Stimulated activated CD4-positive, alpha-beta T cell treated with anti-CD3 and anti-CD28 coated beads, Interleukin-2, amount 100 ng/mL, for 4 hours (primary cell): ENCODE measurements at regions not wholly inside any gene's neighbourhood (a gene's known extent, or its start where the extent isn't known, plus 50 kb on each side); places are given as distances from the start of the nearest gene placed in this dataset.
"Not testable (repeated sequence)": the region's sequence is repeated elsewhere in the genome, so short reads cannot be mapped to it uniquely, and the experiment has no call there.

Experiments
- DNase-seq: peaks from one replicate; pipeline ENCODE4 v3.0.0-alpha.2; 2020; ENCODE audit warnings: low read depth

DNA sequence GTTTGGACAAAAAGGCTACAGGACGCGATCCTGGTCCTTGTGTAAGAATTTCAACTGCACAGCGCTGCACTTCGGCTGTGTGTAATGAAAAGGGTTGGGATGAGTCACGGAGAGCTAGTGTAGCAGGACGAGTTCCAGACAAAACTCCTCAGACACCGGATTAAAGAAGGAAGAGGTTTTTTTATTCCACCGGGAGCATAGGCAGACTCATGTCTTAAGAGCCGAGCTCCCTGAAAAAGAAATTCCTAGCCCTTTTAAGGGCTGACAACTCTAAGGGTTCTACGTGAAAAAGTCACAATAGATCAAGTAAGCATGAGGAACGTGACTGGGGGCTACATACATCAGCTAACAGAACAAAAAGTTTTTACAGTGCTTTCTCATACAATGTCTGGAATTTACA is 54.8 kb upstream of the FAM90A1 start:
- DNase-seq = not testable (repeated sequence)

DNA sequence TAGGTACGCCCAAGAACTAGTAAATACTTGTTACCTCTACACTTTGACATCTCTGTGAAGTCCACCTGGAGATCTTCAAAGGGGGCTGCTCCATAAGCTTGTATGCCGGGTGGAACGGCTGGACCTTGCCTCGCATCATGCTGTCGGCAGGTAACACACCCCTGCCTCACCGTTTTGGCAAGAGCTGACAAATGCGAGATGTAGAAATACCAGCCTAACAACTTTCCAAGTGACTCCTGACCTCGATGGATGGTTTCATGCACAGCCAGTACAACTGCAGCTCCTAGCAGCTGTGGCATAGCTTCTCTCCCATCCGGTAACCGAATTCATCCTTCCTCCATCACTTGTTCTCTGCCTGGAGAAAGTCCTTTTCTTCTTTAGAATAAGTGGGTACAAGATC is 58.3 kb upstream of the FAM90A1 start:
- not testable (repeated sequence) for DNase-seq

DNA sequence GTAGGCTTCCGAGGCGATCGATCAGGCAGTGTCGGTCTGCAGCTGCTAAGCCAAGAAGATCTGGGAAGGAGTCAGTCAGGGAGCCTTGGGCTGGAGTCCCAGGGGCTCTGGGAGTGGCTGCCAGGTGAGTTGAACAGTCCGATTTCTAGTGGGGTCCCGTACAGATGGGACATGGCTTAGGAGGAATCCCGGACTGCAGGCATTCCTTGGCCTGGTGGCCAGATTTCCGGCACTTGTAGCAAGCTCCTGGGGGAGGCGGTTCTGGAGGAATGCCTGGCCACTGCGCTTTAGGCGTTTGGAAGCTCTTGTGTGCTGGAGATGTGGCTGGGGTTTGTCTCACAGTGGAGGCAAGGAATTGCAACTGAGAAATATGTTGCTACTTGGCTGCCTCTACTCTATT is 64.3 kb upstream of the FAM90A1 start:
- not testable (repeated sequence) for DNase-seq

DNA sequence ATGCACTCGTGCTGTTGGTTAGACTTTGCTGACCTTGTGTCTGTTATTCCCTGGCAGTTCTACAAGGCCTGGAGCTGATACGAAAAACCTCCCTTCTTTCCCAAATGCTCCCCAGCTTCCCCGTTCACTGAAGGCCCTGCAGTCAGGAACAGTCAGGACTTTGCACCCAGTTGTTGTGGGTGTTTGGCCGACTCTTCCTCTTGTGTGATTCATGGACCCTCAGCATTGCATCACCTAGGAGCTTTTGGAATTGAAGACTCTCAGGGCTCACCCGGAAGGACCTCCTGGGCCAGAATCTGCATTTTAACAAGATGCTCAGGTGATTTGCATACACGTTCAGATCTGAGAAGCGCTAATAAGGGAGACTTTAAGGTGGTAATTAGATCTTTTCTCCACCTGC is 67.2 kb upstream of the FAM90A1 start:
- DNase-seq = not testable (repeated sequence)

DNA sequence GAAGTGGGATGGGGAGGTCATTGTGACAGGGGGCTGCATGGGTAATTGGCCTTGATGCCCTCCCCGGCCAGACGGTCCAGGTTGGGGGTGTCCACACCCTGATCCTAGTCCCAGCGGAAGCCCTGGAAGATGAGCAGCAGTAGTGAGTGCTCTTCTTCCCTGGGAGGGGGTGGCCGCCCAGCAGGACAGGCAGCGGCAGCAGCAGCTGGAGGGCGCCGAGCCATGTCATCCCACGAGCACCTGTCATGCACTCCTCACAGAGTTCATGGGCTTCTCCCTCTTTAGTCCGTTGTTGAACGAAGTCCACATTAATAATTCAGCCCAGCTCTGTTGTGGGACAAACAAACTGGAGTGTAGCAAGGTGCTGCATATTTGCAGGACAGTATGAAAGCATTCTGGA is 81.2 kb upstream of the FAM90A1 start:
- DNase-seq = not testable (repeated sequence)

DNA sequence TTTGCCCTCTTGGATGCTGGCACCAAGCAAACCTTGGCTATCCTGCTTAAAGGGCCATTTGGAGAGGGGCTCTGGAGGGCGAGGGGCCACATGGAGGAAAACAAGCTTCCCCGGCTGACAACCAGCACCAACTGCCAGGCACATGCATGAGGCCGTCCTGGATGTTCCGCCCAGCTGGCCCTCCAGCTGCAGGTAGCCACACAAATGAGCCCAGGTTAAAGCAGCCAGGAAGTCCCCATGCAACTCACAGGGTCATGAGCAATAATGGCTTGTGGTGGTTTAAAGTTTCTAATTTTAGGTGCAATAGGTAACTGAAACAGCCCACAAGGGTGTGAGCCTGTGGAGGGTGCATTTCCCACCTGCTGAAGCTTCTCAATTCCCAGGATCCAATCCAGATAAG is 88.6 kb upstream of the FAM90A1 start:
- DNase-seq = not testable (repeated sequence)

DNA sequence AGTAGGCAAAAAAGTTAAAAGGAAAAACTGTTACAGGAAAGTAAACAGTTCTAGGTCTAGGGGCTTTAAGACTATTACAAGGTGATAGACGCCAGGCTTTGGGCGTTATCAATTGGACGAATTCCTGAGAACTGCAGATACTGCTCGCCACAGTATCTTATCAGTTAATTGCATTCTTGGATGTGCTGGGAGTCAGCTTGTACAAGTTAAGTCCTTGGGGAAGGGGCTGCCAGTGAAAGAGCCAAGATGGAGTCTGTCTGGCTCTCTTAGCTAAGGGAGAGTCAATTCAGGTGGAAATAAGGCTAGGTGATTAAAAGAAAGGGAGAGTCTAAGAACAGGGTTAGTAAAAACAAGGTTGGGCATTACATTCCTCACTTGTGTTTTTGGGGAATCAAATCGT is 90.3 kb upstream of the FAM90A1 start:
- DNase-seq = not testable (repeated sequence)

DNA sequence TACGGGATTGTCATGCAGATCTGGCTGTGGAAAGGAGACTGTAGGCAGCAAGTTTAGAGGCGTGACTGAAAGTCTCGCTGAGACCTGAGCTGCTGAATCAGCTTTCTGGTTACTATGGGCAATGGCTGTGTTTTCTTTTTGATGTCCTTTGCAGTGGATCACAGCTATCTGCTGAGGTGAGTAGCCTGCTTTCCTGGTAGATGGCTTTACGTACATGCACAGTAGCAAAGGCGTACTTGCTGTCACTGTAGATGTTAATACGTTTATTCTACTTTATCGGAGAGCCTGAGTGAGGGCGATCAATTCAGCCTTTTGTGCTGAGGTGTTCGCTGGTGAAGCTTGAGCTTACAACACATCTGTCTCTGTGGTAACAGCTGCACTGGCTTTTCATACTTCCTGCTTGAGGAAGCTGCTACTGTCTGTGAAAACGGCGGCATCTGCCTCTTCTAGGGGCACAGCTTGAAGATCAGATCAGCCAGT is 92.9 kb upstream of the FAM90A1 start:
- DNase-seq = not testable (repeated sequence)

DNA sequence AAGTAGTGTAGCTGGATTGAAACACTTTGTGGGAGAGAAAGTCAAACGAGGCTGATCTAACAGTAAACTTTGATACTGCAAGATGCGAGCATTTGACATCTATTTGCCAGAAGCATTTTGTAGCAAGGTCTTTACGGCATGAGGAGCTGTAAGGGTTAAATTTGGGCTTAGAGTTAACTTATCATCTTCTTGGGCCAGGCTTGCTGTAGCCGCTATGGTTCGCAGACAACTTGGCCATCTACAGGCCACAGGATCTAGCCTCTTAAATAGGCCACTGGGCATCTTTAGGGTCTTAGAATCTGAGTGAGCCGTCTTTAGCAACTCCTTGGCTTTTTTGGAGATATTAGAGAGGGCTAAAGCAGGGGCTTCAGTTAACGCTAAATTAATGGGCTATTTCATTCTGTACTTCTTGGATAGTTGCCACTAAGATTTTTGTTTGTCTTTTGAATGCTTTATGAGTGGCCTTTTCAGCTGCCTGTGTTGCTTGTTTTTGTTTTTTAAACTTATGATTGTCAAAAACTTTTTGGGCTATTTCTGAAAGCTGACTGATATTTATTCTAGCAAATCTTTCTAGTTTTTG is 93.5 kb upstream of the FAM90A1 start:
- not testable (repeated sequence) for DNase-seq

DNA sequence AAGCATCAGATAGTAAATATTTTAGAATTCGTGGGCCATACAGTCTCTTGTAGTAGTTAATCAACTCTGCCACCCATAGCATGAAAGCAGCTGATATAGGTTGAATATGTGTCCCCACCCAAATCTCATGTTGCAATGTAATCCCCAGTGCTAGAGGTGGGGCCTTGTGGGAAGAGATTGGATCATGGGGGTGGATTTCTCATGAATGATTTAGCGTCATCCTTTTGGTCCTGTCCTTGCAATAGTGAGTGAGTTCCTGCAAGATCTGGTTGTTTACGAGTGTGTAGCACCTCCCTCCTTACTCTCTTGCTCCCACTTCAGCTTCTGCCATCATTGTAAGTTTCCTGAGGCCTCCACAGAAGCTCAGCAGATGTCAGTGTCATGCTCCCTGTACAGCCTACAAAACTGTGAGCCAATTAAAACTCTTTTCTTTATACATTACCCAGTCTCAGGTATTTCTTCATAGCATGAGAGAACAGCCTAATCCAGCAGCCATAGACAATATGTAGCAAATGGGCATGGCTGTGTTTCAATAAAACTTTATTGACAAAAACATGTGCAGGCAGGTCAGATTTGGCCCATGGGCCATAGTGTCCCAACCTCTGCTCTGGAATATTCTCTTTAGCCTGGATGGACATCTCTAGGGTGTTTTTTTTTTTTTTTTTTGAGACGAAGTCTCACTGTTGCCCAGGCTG is 97.9 kb upstream of the FAM90A1 start:
- not testable (repeated sequence) for DNase-seq

DNA sequence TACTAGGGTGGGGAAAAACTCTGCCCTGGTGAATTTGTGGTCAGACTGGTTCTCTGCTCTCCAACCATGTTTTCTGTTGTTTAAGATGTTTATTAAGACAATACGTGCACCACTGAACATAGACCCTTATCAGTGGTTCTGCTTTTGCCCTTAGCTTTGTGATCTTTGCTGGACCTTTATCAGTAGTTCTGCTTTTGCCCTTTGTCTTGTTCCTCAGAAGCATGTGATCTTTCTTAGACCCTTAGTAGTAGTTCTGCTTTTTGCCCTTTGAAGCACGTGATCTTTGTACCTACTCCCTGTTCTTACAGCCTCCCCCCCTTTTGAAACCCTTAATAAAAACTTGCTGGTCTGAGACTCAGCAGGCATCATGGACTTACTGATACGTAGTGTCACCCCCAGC is 101.4 kb upstream of the FAM90A1 start:
- not testable (repeated sequence) for DNase-seq

DNA sequence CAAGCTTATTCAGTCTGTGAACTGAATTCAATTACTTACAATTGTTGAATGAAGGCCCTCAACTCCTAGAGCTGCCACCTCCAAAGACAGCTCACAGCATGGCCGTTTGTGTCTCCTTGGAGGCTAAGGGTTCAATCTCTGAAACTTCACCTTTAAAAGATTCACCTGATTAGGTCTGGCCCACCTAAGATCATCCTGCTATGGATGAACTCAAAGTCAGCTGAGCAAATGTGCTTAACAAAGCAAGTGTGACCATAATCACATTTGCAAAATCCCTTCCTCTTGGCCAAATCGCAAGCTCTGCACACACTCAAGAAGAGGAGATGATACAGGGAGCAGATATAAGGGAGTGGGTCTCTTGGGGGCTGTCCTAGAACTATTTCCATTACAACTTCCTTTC is 105.0 kb upstream of the FAM90A1 start:
- not testable (repeated sequence) for DNase-seq

DNA sequence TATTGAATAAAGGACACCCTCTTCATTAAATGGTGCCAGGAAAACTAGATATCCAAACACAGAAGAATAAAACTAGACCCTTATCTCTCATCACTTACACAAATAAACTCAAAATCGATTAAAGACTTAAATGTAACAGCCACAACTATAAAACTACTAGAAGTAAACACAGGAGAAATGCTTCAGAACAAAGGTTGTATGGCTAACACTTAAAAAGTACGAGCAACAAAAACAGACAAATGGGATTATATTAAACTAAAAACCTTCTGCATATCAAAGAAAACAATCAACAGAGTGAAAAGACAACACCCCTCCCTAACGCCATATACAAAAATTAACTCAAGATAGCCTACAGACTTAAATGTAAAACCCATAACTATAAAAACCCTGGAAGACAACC is 104.7 kb upstream of the CLEC6A start:
- DNase-seq = not testable (repeated sequence)

DNA sequence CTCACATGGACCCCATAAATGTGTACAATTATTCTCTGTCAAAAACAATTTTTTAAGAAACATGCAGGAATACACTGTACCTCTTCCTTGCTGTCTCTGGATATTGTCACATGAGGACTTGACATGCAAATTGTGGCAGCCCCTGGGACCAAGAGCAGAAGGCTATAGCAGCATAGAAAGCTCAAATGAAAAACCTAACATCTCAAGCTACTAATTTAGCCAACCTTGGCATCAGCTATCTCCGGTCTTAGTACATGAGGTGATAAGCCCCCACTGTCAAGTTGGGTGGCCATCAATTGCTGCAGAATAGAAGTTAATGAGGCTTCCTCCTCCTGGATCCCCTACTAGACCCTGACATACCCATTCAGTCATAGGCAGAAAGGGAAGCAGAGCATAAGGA is 101.0 kb upstream of the CLEC6A start:
- DNase-seq = not testable (repeated sequence)

DNA sequence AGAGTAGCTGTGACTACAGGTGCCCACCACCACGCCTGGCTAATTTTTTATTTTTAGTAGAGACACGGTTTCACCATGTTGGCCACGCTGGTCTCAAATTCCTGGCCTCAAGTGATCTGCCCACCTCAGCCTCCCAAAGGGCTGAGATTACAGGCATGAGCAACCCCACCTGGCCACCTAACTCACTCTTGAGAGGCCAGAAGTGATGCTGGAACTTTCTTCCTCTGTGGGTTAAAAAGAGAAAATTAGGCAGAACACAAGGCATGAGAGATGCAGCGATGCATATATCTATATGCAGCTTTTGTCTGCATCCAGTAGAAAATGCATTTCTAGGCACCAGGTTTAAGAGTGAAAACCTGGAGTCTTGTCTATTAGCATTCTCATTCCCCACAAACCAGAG is 100.2 kb upstream of the CLEC6A start:
- not testable (repeated sequence) for DNase-seq

DNA sequence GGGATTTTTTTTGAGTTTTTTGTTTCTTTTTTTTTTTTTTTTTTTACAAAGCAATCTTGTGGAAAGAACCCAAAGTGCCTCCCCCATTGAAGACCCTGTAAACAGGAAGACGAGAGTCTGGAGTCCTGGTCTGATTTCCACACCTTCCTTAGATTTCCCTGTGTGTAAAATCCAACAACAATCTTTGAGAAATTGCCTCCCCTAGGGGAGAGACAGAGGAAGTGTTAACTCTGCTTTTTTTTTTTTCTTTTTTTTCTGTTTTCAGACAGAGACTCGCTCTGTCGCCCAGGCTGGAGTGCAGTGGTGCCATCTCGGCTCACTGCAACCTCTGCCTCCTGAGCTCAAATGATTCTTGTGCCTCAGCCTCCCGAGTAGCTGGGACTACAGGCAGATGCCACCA is 82.0 kb upstream of the CLEC6A start:
- not testable (repeated sequence) for DNase-seq

DNA sequence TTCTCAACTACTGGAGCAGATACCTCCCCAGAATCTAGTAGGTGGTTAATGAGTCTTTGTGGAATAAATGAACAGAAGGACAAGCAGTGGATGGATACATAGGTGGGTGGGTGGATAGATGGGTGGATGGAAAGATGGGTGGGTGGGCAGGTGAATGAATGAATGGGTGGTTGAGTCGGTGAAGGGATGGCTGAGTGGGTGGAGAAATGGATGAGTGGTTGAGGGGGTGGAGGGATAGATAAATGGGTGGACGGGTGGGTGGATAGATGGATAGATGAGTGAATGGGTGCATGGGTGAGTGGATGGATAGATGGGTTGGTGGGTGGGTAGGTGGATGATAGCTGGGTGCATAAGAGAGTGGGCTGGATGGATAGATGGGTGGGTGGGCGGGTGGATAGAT is 80.6 kb upstream of the CLEC6A start:
- not testable (repeated sequence) for DNase-seq

DNA sequence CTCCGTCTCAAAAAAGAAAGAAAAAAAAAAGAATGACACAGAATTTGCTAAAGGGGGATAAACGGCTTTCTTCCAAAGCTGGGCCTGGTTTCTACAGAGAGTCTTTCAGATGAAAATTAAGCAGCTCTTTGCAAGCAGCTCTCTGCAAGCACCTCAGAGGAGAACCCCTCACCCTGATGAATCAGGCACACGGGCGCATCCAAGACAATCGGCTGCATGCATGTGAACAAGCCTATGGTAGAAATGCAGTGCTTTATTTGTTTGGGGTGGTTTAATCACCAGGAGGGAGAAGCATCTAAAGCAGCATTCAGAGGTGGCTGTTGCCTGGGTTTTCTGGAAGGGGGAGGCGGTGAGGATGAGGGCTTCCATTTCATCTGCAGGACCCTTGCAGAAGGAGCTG is 78.0 kb upstream of the CLEC6A start:
- DNase-seq = not testable (repeated sequence)

DNA sequence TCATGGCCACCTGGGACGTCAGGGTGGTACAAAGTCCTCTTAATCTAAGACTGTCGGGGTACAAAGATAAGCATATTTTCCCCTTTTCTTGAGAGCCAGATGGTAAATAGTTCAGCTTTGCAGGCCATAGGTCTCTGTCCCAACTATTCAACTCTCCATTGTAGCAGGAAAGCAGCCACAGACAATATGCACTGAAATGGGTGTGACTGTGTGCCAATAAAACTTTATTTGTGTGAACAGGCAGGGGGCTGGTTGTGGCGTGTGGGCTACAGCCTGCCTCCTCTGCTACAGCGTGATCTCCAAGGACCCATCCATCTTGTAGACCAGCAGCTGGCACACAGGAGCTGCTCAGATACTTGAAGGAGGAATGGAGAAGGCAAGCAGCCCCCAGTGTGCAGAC is 73.2 kb upstream of the CLEC6A start:
- DNase-seq = not testable (repeated sequence)

DNA sequence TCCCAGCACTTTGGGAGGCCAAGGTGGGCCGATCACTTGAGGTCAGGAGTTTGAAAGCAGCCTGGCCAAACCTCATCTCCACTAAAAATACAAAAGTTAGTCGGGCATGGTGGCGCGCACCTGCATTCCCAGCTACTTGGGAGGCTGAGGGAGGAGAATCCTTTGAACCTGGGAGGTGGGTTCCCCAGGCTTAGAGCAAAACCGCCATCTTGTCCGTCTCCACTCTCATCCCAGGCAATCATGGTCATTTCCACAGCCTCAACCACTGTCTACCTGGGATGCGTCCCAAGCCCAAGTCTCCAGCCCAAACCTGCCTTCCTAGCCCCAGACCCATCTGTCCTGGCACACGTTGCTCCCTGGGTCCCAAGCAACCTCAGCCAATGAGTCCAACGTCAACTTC is 71.1 kb upstream of the CLEC6A start:
- DNase-seq = not testable (repeated sequence)

DNA sequence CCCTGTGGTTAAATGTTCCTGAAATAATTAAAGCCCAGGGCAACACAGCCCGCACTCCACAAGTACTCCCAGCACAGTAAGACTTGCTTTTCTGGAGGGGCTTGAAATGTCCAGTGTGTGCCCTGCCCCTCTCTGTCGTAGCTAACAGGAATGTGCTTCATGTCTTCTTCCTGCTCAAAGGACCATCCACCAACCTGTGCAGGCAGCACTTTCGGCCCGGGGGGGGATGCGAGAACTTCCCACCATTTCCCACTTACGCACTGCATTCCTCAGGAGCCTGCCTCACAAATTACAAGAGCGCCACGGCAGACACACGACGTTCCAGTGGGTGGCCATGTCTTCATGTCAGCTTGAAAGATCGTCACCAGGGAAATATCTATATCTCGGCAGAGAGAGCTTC is 70.3 kb upstream of the CLEC6A start:
- not testable (repeated sequence) for DNase-seq

DNA sequence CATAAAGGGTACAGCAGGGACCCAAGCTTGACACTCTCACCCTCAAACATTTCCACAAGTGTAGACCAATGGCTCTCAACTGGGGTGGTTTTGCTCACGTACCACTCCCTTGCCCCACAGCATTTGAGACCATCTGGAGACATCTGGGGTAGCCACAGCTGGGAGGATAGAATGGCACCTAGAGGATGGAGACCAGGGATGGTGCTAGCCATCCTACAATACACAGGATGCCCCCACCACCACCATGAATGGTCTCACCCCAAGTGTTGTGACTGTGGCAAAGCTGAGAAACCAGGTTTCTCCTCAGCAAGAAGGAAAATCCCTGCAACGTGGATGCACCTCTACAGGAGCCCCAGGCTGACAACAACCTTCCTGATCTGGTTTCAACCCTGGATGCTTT is 69.1 kb upstream of the CLEC6A start:
- DNase-seq = not testable (repeated sequence)

DNA sequence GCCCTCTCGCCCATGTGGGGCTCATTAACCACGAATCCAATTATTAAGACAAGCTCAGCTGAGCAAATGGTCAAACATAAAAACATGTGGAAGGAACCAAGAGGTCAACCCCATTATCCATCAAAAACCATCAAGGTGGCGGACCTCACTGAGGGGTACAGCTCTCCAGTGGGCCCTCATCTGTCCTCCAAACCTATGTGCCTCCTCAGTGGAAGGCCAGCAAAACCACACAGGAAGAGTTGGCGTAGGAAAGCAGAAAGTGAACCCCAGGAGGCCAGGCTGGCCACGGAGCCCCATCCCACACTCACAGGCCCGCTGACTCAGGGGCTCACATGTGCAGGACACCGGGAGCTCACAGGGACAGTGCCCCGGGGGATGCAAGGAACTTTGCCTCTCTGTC is 66.5 kb upstream of the CLEC6A start:
- DNase-seq = not testable (repeated sequence)
